HFF-Myc (cell line): ENCODE measurements at regions not wholly inside any gene's neighbourhood (a gene's known extent, or its start where the extent isn't known, plus 50 kb on each side); places are given as distances from the start of the nearest gene placed in this dataset.

Experiments used
- DNase-seq: peaks from one replicate; pipeline ENCODE4 v3.0.0-alpha.2; 2011; ENCODE audit warnings: low read depth; ENCODE audit errors: extremely low read depth
- H3K4me3 ChIP-seq: replicated peaks from 2 replicates; pipeline ENCODE4 v1.5.1; 2011; ENCODE audit warnings: low read depth, mild to moderate bottlenecking, control low read depth, low read length
- TF ChIP-seq, protein P1 (sequence below): IDR thresholded peaks from 2 replicates; pipeline ENCODE4 v1.5.1; 2012; ENCODE audit warnings: mild to moderate bottlenecking, low read depth, low read length, control low read depth; ENCODE audit errors: missing control alignments

GRCh38 chr4:140213116-140213515, 59.1 kb upstream of the MAML3 start:
- TF ChIP-seq, protein P1, sequence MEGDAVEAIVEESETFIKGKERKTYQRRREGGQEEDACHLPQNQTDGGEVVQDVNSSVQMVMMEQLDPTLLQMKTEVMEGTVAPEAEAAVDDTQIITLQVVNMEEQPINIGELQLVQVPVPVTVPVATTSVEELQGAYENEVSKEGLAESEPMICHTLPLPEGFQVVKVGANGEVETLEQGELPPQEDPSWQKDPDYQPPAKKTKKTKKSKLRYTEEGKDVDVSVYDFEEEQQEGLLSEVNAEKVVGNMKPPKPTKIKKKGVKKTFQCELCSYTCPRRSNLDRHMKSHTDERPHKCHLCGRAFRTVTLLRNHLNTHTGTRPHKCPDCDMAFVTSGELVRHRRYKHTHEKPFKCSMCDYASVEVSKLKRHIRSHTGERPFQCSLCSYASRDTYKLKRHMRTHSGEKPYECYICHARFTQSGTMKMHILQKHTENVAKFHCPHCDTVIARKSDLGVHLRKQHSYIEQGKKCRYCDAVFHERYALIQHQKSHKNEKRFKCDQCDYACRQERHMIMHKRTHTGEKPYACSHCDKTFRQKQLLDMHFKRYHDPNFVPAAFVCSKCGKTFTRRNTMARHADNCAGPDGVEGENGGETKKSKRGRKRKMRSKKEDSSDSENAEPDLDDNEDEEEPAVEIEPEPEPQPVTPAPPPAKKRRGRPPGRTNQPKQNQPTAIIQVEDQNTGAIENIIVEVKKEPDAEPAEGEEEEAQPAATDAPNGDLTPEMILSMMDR, result no peak
- no peak for DNase-seq
- H3K4me3 ChIP-seq, result no peak overlapping the region

DNA sequence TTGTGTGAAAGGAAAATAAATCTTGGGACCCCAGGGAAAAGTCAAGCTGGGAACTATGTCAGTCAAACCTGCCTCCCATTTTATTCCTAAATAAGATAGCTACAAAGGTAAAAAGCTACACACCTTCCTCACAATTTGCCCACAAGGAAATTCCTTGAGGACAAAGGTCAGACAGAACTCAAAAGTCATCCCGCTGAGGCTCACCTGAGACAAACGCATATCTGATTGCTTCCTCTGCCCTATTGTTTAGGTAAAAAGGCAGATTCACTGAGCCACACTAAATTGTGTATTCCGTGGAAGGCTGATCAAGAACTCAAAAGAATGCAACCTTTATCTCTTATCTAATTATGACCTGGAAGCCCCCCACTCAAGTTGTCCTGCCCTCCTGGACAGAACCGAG, 58.7 kb upstream of the MAML3 start:
- TF ChIP-seq, protein P1, result no peak
- no peak for DNase-seq
- H3K4me3 ChIP-seq, result no peak overlapping the region

- no peak overlapping the region for H3K4me3 ChIP-seq
- no peak for DNase-seq
- TF ChIP-seq, protein P1, result no peak
These were observed 58.2 kb upstream of the MAML3 start for GRCh38 chr4:140212194-140212593.

DNA sequence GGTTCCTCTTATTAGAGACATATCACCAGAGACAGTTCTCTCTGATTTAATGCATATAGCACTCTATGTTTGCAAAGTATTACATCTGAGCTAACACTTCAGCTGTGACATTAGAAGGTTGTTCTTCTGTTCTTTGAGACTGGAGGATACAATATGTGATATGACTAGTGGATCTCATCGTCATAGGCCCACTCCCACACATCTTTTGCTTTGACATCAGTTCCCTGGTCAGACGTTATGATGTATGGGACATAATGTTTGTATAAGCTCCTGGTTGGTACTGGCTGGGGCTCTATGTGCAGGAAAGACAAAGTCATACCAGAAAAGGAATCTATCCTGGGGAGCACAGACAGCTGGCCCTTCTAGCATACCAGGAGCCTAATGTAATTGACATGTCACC, 57.7 kb upstream of the MAML3 start:
- TF ChIP-seq, protein P1, result no peak
- no peak for DNase-seq
- no peak overlapping the region for H3K4me3 ChIP-seq

- TF ChIP-seq, protein P1, result no peak
These were observed 57.2 kb upstream of the MAML3 start for GRCh38 chr4:140211161-140211560.

DNA sequence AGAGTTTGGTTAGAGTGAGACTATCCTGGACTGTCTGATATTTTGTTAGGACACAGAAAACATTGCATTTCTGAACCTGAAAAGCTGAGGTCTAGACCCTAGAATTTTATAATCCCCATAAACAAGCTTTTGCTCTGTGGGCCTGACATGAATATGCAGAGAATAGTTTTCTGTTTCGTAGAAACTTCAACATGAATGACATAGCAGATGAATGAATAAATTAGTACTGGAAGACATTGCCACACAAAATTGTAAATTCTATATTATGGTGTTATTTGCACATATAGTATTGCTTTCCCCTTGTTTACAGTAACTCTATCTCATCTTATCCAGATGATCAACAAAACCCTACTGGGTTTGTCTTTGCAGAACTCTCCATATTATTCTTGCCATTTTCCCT, 54.9 kb upstream of the MAML3 start:
- no peak overlapping the region for H3K4me3 ChIP-seq
- DNase-seq, result no peak
- TF ChIP-seq, protein P1, result no peak

More at GRCh38 chr4:140211161-140211560, 57.2 kb upstream of the MAML3 start:
- DNase-seq, result no peak
- no peak overlapping the region for H3K4me3 ChIP-seq
